HG03108 (cell line): ENCODE measurements at regions not wholly inside any gene's neighbourhood (a gene's known extent, or its start where the extent isn't known, plus 50 kb on each side); places are given as distances from the start of the nearest gene placed in this dataset.
"Not testable (repeated sequence)": the region's sequence is repeated elsewhere in the genome, so short reads cannot be mapped to it uniquely, and the experiment has no call there.

Source experiments
- ATAC-seq: cut with Tn5 transposase; IDR thresholded peaks from one replicate; pipeline ENCODE4 v1.9.1; 2021; ENCODE audit warnings: moderate library complexity; ENCODE audit not compliant: unreplicated experiment

GRCh38 chr2:67616749-67617148, 219.6 kb downstream of the ETAA1 start:
- ATAC-seq: peak; percentile 78

GRCh38 chr2:67619204-67619603, 222.1 kb downstream of the ETAA1 start:
- ATAC-seq: no peak

- not testable (repeated sequence) for ATAC-seq
Observed at GRCh38 chr2:67623741-67624140, 226.6 kb downstream of the ETAA1 start.

GRCh38 chr2:67625178-67625577, 228.0 kb downstream of the ETAA1 start:
- no peak for ATAC-seq

- no peak for ATAC-seq
Observed at GRCh38 chr2:67625690-67626475, 228.8 kb downstream of the ETAA1 start.

- no peak for ATAC-seq
Observed at GRCh38 chr2:67626656-67627055, 229.5 kb downstream of the ETAA1 start.

GRCh38 chr2:67627456-67628207, 230.5 kb downstream of the ETAA1 start:
- ATAC-seq: no peak

- no peak for ATAC-seq
Observed at GRCh38 chr2:67628892-67629291, 231.8 kb downstream of the ETAA1 start.

GRCh38 chr2:67631483-67631882, 234.3 kb downstream of the ETAA1 start:
- ATAC-seq: no peak

- ATAC-seq: no peak
Observed at GRCh38 chr2:67633212-67633856, 236.2 kb downstream of the ETAA1 start.

- no peak for ATAC-seq
Observed at GRCh38 chr2:67638146-67638545, 241.0 kb downstream of the ETAA1 start.

- no peak for ATAC-seq
Observed at GRCh38 chr2:67641312-67642045, 244.3 kb downstream of the ETAA1 start.

- ATAC-seq: no peak
Observed at GRCh38 chr2:67642046-67642382, 244.9 kb downstream of the ETAA1 start.

- no peak for ATAC-seq
Observed at GRCh38 chr2:67642961-67643360, 245.8 kb downstream of the ETAA1 start.

- no peak for ATAC-seq
Observed at GRCh38 chr2:67645280-67646138, 248.4 kb downstream of the ETAA1 start.

- no peak for ATAC-seq
Observed at GRCh38 chr2:67646714-67647333, 249.7 kb downstream of the ETAA1 start.

- ATAC-seq: no peak
Observed at GRCh38 chr2:67649331-67650261, 252.5 kb downstream of the ETAA1 start.

GRCh38 chr2:67650291-67651133, 253.4 kb downstream of the ETAA1 start:
- no peak for ATAC-seq
